G401 (cell line): ENCODE measurements at regions not wholly inside any gene's neighbourhood (a gene's known extent, or its start where the extent isn't known, plus 50 kb on each side); places are given as distances from the start of the nearest gene placed in this dataset.

ENCODE experiments used
- DNase-seq: peaks from one replicate; pipeline ENCODE4 v3.0.0-alpha.2; 2015; ENCODE audit warnings: low spot score
- in situ Hi-C: cut with HindIII; loops from 2 replicates; pipeline ENCODE4 v1.10.0; 2016; ENCODE audit warnings: low sequenced_read_pairs, mixed read lengths

GRCh38 chr13:65095161-65096082 is 2134.7 kb downstream of the PCDH9 start:
- no peak for DNase-seq
- in situ Hi-C loops: no loop called here

GRCh38 chr13:65093357-65093756 is 2136.8 kb downstream of the PCDH9 start:
- in situ Hi-C loops: no loop called here
- DNase-seq: no peak

DNA sequence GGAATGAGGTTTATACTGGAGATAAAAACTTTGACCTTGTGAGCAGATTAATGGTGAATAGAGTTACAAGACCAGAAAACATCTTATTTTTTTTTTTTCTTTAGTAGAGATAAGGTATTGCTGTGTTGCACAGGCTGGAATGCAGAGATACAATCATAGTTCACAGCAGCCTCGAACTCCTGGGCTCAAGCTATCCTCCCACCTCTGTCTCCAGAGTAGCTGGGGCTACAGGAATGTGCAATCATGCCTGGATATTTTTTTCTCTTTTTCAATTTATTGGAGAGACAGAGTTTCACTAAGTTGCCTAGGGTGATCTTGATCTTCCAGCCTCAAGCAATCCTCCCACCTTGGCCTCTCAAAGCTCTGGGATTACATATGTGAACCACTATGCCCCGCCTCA is 2139.1 kb downstream of the PCDH9 start:
- in situ Hi-C loops: no loop called here

GRCh38 chr13:65090186-65090585 is 2139.9 kb downstream of the PCDH9 start:
- peak; percentile 26 for DNase-seq
- in situ Hi-C loops: no loop called here

More for the DNA sequence above, 2139.1 kb downstream of the PCDH9 start:
- DNase-seq: no peak

DNA sequence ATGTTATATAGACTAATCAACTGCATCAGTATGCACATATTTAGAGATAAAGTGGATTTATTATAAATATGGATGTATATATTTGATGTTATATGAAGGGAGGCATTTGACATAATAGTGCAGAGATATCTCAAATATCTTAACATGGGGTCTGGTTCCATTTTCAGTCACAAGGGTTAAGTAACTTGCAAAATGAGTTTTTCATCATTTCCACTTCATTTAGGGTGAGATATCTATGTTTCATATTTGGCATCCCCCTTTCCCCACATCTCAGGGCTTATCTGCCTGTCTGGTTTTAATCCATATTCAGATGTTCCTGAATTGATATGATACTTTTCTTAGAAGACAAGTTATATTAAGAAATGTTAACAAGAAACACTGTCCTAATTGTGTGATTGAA is 2141.2 kb downstream of the PCDH9 start:
- in situ Hi-C loops: no loop called here
- no peak for DNase-seq

DNA sequence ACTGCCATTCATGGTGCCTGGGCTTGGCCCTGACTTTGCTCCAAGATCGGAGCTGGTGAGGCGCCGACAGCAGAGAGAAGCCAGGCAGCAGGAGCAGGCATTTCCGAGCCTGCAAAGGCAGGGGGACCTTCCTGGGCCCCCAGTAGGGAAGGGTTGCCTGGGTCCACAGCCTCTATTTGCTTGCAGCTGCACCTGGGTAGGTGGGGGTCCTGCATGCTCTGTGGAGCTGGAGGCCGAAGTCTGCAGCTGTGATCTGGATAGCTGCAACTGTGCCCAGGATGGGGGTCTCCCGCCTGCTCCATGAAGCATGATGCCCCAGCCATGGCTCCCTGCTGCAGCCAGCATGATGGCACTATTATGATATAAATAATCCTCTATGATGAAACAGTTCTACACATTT is 2144.2 kb downstream of the PCDH9 start:
- in situ Hi-C loops: no loop called here
- no peak for DNase-seq

DNA sequence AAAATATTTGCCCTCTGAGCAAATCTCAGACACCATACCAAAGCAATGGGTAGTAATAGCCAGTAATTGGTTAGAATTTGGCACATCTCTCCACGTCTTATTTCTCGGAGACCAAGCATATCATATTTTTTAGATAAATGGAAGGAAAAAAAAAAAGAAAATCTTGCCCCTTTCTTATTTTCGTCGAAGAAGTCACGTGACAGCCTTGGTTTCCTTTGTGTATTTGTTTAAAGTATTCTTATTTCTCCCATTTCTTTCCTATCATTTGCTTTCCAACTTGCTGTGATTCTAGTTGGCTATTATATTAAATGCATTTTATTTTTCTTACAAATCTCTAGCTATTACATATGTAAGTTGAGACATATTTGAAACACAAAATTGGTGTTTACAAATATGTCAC is 2155.9 kb downstream of the PCDH9 start:
- in situ Hi-C loops: no loop called here

GRCh38 chr13:65064967-65065366 is 2165.2 kb downstream of the PCDH9 start:
- in situ Hi-C loops: no loop called here
- no peak for DNase-seq

More for the DNA sequence above, 2155.9 kb downstream of the PCDH9 start:
- DNase-seq: no peak

DNA sequence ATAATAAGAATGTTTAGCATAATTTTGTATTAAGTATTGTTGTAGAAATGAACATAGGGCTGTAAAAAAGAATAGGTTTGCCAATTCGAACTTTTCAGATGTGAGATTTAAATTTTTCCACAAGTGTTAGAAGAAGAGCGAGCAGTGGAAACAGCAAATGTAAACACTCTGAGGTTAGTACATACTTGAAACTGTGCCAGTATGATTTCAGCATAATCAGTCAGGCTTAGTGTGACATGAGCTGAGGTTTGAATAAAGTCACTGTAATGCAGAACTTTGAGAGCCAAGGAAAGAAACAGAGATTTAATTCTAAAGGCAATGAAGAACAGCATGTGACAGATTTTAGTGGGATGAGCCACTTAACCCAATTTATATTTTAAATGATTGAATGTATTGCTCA is 2166.4 kb downstream of the PCDH9 start:
- in situ Hi-C loops: no loop called here
- no peak for DNase-seq

- no peak for DNase-seq
- in situ Hi-C loops: no loop called here
Observed at GRCh38 chr13:65057986-65058385, 2172.2 kb downstream of the PCDH9 start.

DNA sequence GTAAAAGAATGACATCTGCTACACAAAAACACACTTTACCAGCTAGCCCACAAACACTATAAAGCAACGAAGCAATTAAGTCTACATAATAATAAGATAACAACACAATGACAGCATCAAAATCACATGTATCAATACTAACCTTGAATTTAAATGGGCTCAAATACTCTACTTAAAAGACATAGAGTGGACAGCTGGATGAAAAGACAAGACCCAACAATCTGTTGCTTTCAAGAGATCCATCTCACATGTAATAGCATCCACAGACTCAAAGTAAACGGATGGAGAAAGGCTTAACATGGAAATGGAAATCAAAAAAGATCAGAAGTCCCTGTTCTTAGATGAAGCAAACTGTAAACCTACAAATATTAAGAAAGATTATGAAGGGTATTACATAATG is 2175.9 kb downstream of the PCDH9 start:
- DNase-seq: no peak
- in situ Hi-C loops: no loop called here

DNA sequence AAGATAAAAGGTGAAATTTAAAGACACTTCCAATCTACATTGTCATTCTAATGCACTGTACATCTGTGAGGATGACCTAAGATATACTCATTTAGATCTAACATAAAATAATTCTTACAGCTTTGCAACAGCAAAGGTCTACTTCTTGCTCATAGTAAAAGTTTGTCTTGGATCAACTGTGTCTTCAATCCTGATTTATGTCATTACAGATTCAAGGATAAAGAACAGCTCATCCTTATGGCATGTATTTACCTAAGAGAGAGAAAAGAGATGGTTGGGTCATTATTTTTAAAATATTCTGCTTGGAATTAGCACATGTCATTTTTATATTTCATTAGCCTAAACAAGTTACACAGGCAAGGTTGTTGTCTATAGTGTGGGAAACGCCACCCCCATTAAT is 2193.1 kb downstream of the PCDH9 start:
- in situ Hi-C loops: no loop called here

GRCh38 chr13:65035302-65035701 is 2194.8 kb downstream of the PCDH9 start:
- no peak for DNase-seq
- in situ Hi-C loops: no loop called here

More for the DNA sequence above, 2193.1 kb downstream of the PCDH9 start:
- DNase-seq: no peak

GRCh38 chr13:65034266-65034665 is 2195.9 kb downstream of the PCDH9 start:
- no peak for DNase-seq
- in situ Hi-C loops: no loop called here

DNA sequence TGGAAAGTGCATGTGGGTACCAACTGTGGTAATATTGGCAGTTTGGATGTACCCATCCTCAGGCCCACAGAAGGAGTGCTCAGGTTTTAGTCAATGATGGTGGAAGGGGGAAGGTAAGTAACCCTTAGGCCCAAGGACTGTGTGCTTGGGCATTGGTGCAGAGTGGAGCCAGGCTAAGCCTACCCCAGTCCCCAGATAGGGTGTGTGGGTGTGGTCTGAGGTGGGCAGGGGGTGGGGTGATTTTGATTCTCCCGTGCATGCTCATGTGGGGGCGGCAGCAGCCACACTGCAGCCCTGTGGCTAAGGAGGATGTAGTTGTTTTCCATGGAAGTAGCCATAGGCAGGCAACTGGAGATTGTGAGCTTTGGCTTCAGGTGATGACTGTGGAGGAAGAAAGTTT is 2197.3 kb downstream of the PCDH9 start:
- in situ Hi-C loops: no loop called here
- no peak for DNase-seq

GRCh38 chr13:65028101-65028500 is 2202.0 kb downstream of the PCDH9 start:
- in situ Hi-C loops: no loop called here
- DNase-seq: no peak

GRCh38 chr13:65026505-65026904 is 2203.6 kb downstream of the PCDH9 start:
- in situ Hi-C loops: no loop called here
- DNase-seq: no peak

DNA sequence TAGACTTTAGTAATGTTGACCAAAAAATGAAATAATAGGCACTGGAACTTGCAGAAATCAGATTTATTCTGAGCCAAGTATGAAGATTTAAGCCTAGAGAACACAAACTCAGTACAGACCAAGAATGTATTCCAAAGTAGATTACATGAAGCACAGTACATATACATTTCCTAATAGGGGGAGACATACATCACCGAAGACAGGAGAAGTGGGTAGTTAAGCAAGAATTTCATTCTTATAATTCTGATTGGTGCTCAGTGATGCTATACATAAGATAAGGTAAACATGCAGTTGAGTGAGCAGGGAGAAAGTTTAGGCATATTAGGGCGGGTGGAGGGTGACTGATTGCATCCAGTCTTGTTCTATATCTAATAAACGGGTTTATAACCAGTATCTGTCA is 2218.8 kb downstream of the PCDH9 start:
- in situ Hi-C loops: no loop called here
- DNase-seq: no peak

- in situ Hi-C loops: no loop called here
- DNase-seq: no peak
Observed at GRCh38 chr13:64997438-64997837, 2232.7 kb downstream of the PCDH9 start.

DNA sequence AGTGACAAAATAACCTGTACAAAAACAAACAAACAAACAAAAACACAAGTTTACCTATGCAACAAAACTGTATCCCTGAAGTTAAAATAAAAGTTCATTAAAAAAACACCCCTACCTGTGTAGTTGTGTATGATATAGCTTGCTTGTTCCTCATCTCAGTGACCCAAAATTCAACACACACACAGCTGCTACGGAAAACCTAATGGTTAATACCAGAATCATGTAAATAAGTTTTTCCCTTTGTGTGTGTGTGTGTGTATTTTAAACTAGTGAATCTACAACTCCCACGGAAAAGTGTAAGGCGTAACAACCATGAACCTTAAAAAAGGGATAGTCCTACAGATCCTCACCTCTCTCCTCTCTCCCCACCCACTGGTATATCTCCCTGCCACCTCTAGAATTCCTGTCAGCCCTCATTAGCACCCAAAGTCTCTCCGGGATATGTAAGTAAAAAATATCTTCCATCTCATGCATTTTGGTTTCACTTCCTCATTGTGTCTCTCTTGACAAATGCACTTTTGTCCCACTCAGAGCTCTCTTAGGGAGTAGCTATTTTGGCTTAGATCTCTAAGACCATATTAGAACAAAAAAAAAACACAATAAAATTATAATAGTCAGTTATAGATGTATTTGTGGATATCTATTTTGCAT is 2236.5 kb downstream of the PCDH9 start:
- DNase-seq: no peak
- in situ Hi-C loops: no loop called here

- no peak for DNase-seq
- in situ Hi-C loops: no loop called here
Observed at GRCh38 chr13:64992314-64992713, 2237.8 kb downstream of the PCDH9 start.
